ENCODE measurements at regions not wholly inside any gene's neighbourhood (a gene's known extent, or its start where the extent isn't known, plus 50 kb on each side); places are given as distances from the start of the nearest gene placed in this dataset.

DNA sequence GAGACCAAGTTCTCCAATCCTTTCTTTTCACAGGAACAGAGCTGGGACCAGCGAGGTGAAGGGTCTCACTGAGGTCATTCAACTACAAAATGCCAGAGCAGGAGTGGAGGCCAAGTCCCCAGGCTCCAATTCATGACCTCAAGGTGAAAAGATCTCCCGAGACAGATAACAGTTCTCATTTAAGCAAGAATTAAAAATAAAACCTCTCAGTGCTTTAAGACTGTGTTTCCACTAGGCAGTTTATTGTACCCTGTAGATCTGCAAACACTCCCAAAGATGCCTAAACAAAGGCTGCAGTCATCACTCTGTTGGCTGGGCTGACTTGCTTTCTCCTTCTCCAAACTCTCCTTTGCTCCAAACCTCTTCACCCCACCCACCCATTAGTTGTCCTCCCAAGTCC lies 74.8 kb upstream of the CXCL12 start:
- ATAC-seq, result no peak
- TF ChIP-seq SNAI2 (CRISPR knock-in tag; IDR thresholded peaks at IDR 0.05) (no peak), ZFP3 (CRISPR knock-in tag; IDR thresholded peaks at IDR 0.05) (no peak), RARB (CRISPR knock-in tag; IDR thresholded peaks at IDR 0.05) (no peak), TCF4 (CRISPR knock-in tag; IDR thresholded peaks at IDR 0.05; ENCODE audit: borderline replicate concordance) (no peak), TSHZ2 (CRISPR knock-in tag; IDR thresholded peaks at IDR 0.05) (no peak), ZNF8 (CRISPR knock-in tag; IDR thresholded peaks at IDR 0.05) (no peak), ZNF565 (CRISPR knock-in tag; conservative IDR thresholded peaks at IDR 0.05; ENCODE audit: low read depth) (no peak), CSDC2 (CRISPR knock-in tag; IDR thresholded peaks at IDR 0.05) (no peak), ESRRG (CRISPR knock-in tag; IDR thresholded peaks at IDR 0.05) (no peak), ZC3H10 (CRISPR knock-in tag; IDR thresholded peaks at IDR 0.05) (no peak)

DNA sequence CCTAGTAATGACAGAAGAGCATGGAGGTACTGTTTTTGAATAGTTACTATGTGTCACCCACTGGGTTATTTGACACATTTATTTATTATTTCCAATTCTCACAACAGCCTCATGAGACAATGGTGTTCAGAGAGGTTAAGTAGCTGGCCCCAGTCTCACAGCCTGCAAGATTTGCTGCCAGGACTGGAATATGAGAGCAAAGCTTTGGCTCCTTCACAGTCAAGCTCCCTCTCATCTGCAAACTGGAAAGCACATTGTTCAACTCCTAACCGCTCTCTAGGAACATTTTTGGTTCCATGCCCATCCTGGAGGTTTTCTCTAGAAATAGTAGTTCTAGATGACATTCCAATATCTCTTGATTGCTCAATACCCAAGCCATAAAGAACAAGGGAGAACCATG lies 75.5 kb upstream of the CXCL12 start:
- ATAC-seq, result no peak

More for the DNA sequence above, 75.5 kb upstream of the CXCL12 start:
- TF ChIP-seq ZNF8 (CRISPR knock-in tag; IDR thresholded peaks at IDR 0.05) (no peak), TCF4 (CRISPR knock-in tag; IDR thresholded peaks at IDR 0.05; ENCODE audit: borderline replicate concordance) (no peak), RARB (CRISPR knock-in tag; IDR thresholded peaks at IDR 0.05) (no peak), TSHZ2 (CRISPR knock-in tag; IDR thresholded peaks at IDR 0.05) (no peak), CSDC2 (CRISPR knock-in tag; IDR thresholded peaks at IDR 0.05) (no peak), TOX (CRISPR knock-in tag; IDR thresholded peaks at IDR 0.05; ENCODE audit: borderline replicate concordance) (no peak), OSR1 (CRISPR knock-in tag; IDR thresholded peaks at IDR 0.05) (no peak), GLIS3 (CRISPR knock-in tag; IDR thresholded peaks at IDR 0.05) (no peak), ZNF70 (CRISPR knock-in tag; IDR thresholded peaks at IDR 0.05) (no peak), BACH2 (CRISPR knock-in tag; IDR thresholded peaks at IDR 0.05; ENCODE audit: borderline replicate concordance) (no peak), PPARA (CRISPR knock-in tag; IDR thresholded peaks at IDR 0.05; ENCODE audit: borderline replicate concordance) (no peak), ZFP30 (CRISPR knock-in tag; IDR thresholded peaks at IDR 0.05) (no peak), SNAI2 (CRISPR knock-in tag; IDR thresholded peaks at IDR 0.05) (no peak), ZC3H10 (CRISPR knock-in tag; IDR thresholded peaks at IDR 0.05) (no peak), ARNTL (CRISPR knock-in tag; IDR thresholded peaks at IDR 0.05; ENCODE audit: borderline replicate concordance, low read depth) (no peak)
- TF ChIP-seq, protein P1, sequence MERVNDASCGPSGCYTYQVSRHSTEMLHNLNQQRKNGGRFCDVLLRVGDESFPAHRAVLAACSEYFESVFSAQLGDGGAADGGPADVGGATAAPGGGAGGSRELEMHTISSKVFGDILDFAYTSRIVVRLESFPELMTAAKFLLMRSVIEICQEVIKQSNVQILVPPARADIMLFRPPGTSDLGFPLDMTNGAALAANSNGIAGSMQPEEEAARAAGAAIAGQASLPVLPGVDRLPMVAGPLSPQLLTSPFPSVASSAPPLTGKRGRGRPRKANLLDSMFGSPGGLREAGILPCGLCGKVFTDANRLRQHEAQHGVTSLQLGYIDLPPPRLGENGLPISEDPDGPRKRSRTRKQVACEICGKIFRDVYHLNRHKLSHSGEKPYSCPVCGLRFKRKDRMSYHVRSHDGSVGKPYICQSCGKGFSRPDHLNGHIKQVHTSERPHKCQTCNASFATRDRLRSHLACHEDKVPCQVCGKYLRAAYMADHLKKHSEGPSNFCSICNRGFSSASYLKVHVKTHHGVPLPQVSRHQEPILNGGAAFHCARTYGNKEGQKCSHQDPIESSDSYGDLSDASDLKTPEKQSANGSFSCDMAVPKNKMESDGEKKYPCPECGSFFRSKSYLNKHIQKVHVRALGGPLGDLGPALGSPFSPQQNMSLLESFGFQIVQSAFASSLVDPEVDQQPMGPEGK (CRISPR knock-in tag; IDR thresholded peaks at IDR 0.05; ENCODE audit: borderline replicate concordance), result no peak
- TF ChIP-seq, protein P2, sequence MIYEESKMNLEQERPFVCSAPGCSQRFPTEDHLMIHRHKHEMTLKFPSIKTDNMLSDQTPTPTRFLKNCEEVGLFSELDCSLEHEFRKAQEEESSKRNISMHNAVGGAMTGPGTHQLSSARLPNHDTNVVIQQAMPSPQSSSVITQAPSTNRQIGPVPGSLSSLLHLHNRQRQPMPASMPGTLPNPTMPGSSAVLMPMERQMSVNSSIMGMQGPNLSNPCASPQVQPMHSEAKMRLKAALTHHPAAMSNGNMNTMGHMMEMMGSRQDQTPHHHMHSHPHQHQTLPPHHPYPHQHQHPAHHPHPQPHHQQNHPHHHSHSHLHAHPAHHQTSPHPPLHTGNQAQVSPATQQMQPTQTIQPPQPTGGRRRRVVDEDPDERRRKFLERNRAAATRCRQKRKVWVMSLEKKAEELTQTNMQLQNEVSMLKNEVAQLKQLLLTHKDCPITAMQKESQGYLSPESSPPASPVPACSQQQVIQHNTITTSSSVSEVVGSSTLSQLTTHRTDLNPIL (CRISPR knock-in tag; IDR thresholded peaks at IDR 0.05; ENCODE audit: low read depth), result no peak
- TF ChIP-seq, protein P3, sequence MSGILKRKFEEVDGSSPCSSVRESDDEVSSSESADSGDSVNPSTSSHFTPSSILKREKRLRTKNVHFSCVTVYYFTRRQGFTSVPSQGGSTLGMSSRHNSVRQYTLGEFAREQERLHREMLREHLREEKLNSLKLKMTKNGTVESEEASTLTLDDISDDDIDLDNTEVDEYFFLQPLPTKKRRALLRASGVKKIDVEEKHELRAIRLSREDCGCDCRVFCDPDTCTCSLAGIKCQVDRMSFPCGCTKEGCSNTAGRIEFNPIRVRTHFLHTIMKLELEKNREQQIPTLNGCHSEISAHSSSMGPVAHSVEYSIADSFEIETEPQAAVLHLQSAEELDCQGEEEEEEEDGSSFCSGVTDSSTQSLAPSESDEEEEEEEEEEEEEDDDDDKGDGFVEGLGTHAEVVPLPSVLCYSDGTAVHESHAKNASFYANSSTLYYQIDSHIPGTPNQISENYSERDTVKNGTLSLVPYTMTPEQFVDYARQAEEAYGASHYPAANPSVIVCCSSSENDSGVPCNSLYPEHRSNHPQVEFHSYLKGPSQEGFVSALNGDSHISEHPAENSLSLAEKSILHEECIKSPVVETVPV (CRISPR knock-in tag; IDR thresholded peaks at IDR 0.05), result no peak

Data from SK-N-SH treated with all-trans-retinoic acid at 6 μM for 48 hours (cell line).